MM.1S (cell line): ENCODE measurements at regions not wholly inside any gene's neighbourhood (a gene's known extent, or its start where the extent isn't known, plus 50 kb on each side); places are given as distances from the start of the nearest gene placed in this dataset.

Experiments
- DNase-seq: peaks from one replicate; pipeline ENCODE4 v3.0.0-alpha.2; 2015
- H2AFZ ChIP-seq: fragments of 300-600 bp; sonication (generic); 2 replicates; pipeline ENCODE4 v1.6.0; 2016; ENCODE audit warnings: antibody characterized with exemption, low read length
- H3F3A ChIP-seq: fragments of 300-600 bp; sonication (generic); 2 replicates; pipeline ENCODE4 v1.6.1; 2016; ENCODE audit warnings: mild to moderate bottlenecking, antibody characterized with exemption, low read length, moderate library complexity, mixed read lengths; ENCODE audit not compliant: insufficient read depth
- H3K27ac ChIP-seq: fragments of 300-600 bp; sonication (generic); 2 replicates; pipeline ENCODE4 v1.5.1; 2016; ENCODE audit warnings: mild to moderate bottlenecking, low read length
- H3K27me3 ChIP-seq: fragments of 300-600 bp; sonication (generic); replicated peaks from 2 replicates; pipeline ENCODE4 v1.6.0; 2016; ENCODE audit warnings: low read length; ENCODE audit not compliant: insufficient read depth
- H3K36me3 ChIP-seq: fragments of 300-600 bp; sonication (generic); replicated peaks from 2 replicates; pipeline ENCODE4 v1.6.1; 2016; ENCODE audit warnings: mild to moderate bottlenecking, low read length, mixed read lengths; ENCODE audit not compliant: insufficient read depth
- H3K4me1 ChIP-seq: fragments of 300-600 bp; sonication (generic); 2 replicates; pipeline ENCODE4 v1.6.1; 2016; ENCODE audit warnings: low read length, mixed read lengths
- H3K4me2 ChIP-seq: fragments of 300-600 bp; sonication (generic); 2 replicates; pipeline ENCODE4 v1.6.0; 2016; ENCODE audit warnings: low read depth, low read length
- H3K4me3 ChIP-seq: fragments of 300-600 bp; sonication (generic); 2 replicates; pipeline ENCODE4 v1.5.1; 2016; ENCODE audit warnings: low read length, mixed read lengths
- H3K79me2 ChIP-seq: fragments of 300-600 bp; sonication (generic); 2 replicates; pipeline ENCODE4 v1.6.1; 2016; ENCODE audit warnings: mixed run types, low read length, mixed read lengths
- H3K9ac ChIP-seq: fragments of 300-600 bp; sonication (generic); 2 replicates; pipeline ENCODE4 v1.6.1; 2016; ENCODE audit warnings: low read length, mixed read lengths
- H3K9me2 ChIP-seq: fragments of 300-600 bp; sonication (generic); replicated peaks from 2 replicates; pipeline ENCODE4 v1.6.1; 2016; ENCODE audit warnings: mild to moderate bottlenecking, low read length, mixed read lengths; ENCODE audit not compliant: insufficient read depth
- H3K9me3 ChIP-seq: fragments of 300-600 bp; sonication (generic); replicated peaks from 2 replicates; pipeline ENCODE4 v1.6.1; 2016; ENCODE audit warnings: mild to moderate bottlenecking, low read length, mixed read lengths; ENCODE audit not compliant: insufficient read depth
- H4K20me1 ChIP-seq: fragments of 300-600 bp; sonication (generic); 2 replicates; pipeline ENCODE4 v1.6.1; 2016; ENCODE audit warnings: mild to moderate bottlenecking, low read length, moderate library complexity, mixed read lengths; ENCODE audit not compliant: insufficient read depth
- CTCF ChIP-seq: fragments of 300-600 bp; sonication (generic); IDR thresholded peaks from 2 replicates; pipeline ENCODE4 v1.5.1; 2016; ENCODE audit warnings: antibody characterized with exemption, low read length, mixed read lengths
- EZH2 ChIP-seq: fragments of 300-600 bp; sonication (generic); optimal IDR thresholded peaks from 2 replicates; pipeline ENCODE3; 2017; ENCODE audit warnings: low read depth, mild to moderate bottlenecking, antibody characterized with exemption, low read length, mixed read lengths
- EZH2phosphoT487 ChIP-seq: fragments of 300-600 bp; sonication (generic); IDR thresholded peaks from 2 replicates; pipeline ENCODE4 v1.6.1; 2018; ENCODE audit warnings: antibody characterized with exemption, low read length

- Histone ChIP-seq H3F3A (no peaks in the 10 kb centered on the region), H3K4me3 (no peak overlapping the region), H3K9ac (no peak overlapping the region), H3K9me2 (no peaks in the 10 kb centered on the region), H2AFZ (no peak overlapping the region), H3K4me2 (no peak overlapping the region), H3K79me2 (no peaks in the 10 kb centered on the region), H4K20me1 (no peaks in the 10 kb centered on the region), H3K27me3 (no peaks in the 10 kb centered on the region), H3K4me1 (no peaks in the 10 kb centered on the region), H3K27ac (no peak overlapping the region), H3K36me3 (no peaks in the 10 kb centered on the region), H3K9me3 (no peaks in the 10 kb centered on the region)
- TF ChIP-seq EZH2 (no peak), CTCF (no peak), EZH2phosphoT487 (no peak)
- DNase-seq, result no peak
Observed at GRCh38 chr16:35173295-35173694, 1713.9 kb downstream of the TP53TG3F start.

GRCh38 chr16:35174016-35174415 is 1714.6 kb downstream of the TP53TG3F start:
- Histone ChIP-seq H3K79me2 (no peaks in the 10 kb centered on the region), H3K9me3 (no peaks in the 10 kb centered on the region), H3K4me3 (no peak overlapping the region), H3K27ac (no peak overlapping the region), H2AFZ (no peak overlapping the region), H3F3A (no peaks in the 10 kb centered on the region), H3K27me3 (no peaks in the 10 kb centered on the region), H3K4me2 (no peak overlapping the region), H3K36me3 (no peaks in the 10 kb centered on the region), H3K9me2 (no peaks in the 10 kb centered on the region), H4K20me1 (no peaks in the 10 kb centered on the region), H3K9ac (no peak overlapping the region), H3K4me1 (no peaks in the 10 kb centered on the region)
- no peak for TF ChIP-seq EZH2phosphoT487
- TF ChIP-seq CTCF, result no peak
- no peak for TF ChIP-seq EZH2
- no peak for DNase-seq

GRCh38 chr16:35176449-35176848 is 1717.0 kb downstream of the TP53TG3F start:
- no peaks in the 10 kb centered on the region for H3K36me3 ChIP-seq
- H2AFZ ChIP-seq, result no peak overlapping the region
- no peaks in the 10 kb centered on the region for H4K20me1 ChIP-seq
- DNase-seq, result no peak
- no peak overlapping the region for H3K27ac ChIP-seq
- no peak overlapping the region for H3K4me2 ChIP-seq
- H3F3A ChIP-seq, result no peaks in the 10 kb centered on the region
- no peak overlapping the region for H3K4me3 ChIP-seq
- H3K4me1 ChIP-seq, result no peaks in the 10 kb centered on the region
- H3K9ac ChIP-seq, result no peak overlapping the region
- no peaks in the 10 kb centered on the region for H3K27me3 ChIP-seq
- no peaks in the 10 kb centered on the region for H3K79me2 ChIP-seq
- H3K9me3 ChIP-seq, result no peaks in the 10 kb centered on the region
- TF ChIP-seq CTCF (no peak), EZH2phosphoT487 (no peak), EZH2 (no peak)
- H3K9me2 ChIP-seq, result no peaks in the 10 kb centered on the region
